ENCODE measurements at regions not wholly inside any gene's neighbourhood (a gene's known extent, or its start where the extent isn't known, plus 50 kb on each side); places are given as distances from the start of the nearest gene placed in this dataset.

DNA sequence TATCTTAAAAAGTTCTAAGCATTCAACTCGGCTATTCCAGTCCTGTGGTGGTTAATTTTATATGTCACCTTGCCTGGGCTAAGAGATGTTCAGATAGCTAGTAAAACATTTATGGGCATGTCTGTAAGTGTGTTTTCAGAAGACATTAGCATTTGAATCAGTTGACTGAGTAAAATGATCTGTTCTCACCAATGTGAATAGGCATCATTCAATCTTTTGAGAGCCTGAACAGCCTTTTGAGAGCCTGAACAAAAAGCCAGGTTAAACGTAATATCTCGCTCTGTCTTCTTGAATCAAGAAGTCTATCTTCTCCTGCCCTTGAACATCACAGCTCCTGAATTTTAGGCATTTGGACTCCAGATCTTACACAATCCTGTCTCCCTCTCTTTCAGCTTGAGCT, 1266.1 kb downstream of the LRFN5 start:
- 70 to 78% methylated on average over 3 of the region's 3 CpGs for WGBS, 2 donors
- TF ChIP-seq, protein P1, sequence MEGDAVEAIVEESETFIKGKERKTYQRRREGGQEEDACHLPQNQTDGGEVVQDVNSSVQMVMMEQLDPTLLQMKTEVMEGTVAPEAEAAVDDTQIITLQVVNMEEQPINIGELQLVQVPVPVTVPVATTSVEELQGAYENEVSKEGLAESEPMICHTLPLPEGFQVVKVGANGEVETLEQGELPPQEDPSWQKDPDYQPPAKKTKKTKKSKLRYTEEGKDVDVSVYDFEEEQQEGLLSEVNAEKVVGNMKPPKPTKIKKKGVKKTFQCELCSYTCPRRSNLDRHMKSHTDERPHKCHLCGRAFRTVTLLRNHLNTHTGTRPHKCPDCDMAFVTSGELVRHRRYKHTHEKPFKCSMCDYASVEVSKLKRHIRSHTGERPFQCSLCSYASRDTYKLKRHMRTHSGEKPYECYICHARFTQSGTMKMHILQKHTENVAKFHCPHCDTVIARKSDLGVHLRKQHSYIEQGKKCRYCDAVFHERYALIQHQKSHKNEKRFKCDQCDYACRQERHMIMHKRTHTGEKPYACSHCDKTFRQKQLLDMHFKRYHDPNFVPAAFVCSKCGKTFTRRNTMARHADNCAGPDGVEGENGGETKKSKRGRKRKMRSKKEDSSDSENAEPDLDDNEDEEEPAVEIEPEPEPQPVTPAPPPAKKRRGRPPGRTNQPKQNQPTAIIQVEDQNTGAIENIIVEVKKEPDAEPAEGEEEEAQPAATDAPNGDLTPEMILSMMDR (IDR thresholded peaks at IDR 0.05) = no peak
- intact Hi-C loops (cut with DNase I; ENCODE audit: low total_unique reads) = no loop called here
- H3K4me3 ChIP-seq (ENCODE audit: low read depth, poor library complexity, severe bottlenecking) = no peak overlapping the region
- DNase-seq (ENCODE audit: low spot score in 2 of 2) = no peak

DNA sequence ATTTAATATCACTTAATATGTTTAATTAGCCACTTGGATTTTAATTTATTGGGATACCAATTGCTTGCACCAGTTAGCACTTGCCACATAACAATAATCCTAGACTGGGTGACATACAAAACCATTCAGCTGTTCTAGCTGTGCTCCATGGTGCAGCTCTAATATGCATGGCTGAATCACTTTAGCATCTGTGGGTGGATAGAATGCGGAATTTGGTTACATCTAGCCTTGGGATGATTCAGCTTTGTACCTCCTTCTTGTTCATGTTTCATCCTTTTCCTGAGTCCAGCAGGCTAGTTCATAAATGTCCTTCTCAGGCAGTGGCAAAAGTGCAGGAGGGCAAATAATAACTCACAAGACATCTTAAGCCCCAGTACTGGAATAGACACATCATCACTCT, 1263.0 kb downstream of the LRFN5 start:
- no peak for TF ChIP-seq POLR2A (IDR thresholded peaks at IDR 0.05)
- TF ChIP-seq, protein P1 (IDR thresholded peaks at IDR 0.05) = no peak
- H3K4me3 ChIP-seq (ENCODE audit: low read depth, poor library complexity, severe bottlenecking) = no peak overlapping the region
- no peak for DNase-seq (ENCODE audit: low spot score in 2 of 2)
- intact Hi-C loops (cut with DNase I; ENCODE audit: low total_unique reads) = no loop called here
- WGBS, 2 donors = 85 to 88% methylated on average over 1 of the region's 1 CpG

DNA sequence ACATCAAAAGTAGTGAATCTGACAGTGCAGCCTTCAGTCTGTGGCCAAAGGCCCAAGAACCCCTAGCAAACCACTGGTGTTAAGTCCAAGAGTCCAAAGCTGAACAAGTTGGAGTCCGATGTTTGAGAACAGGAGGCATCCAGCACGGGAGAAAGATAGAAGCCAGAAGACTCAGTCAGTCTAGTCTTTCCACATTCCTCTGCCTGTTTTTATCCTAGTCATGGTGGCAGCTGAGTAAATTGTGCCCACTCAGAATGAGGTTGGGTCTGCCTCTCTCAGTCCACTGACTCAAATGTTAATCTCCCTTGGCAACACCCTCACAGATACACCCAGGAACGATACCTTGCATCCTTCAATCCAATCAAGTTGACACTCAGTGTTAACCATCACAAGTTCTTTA, 1255.4 kb downstream of the LRFN5 start:
- TF ChIP-seq POLR2A (IDR thresholded peaks at IDR 0.05) = no peak
- TF ChIP-seq, protein P1 (IDR thresholded peaks at IDR 0.05) = no peak
- 71 to 74% methylated on average over 3 of the region's 3 CpGs for WGBS, 2 donors
- no peak for DNase-seq (ENCODE audit: low spot score in 2 of 2)
- H3K4me3 ChIP-seq (ENCODE audit: low read depth, poor library complexity, severe bottlenecking) = no peak overlapping the region
- intact Hi-C loops (cut with DNase I; ENCODE audit: low total_unique reads) = no loop called here

DNA sequence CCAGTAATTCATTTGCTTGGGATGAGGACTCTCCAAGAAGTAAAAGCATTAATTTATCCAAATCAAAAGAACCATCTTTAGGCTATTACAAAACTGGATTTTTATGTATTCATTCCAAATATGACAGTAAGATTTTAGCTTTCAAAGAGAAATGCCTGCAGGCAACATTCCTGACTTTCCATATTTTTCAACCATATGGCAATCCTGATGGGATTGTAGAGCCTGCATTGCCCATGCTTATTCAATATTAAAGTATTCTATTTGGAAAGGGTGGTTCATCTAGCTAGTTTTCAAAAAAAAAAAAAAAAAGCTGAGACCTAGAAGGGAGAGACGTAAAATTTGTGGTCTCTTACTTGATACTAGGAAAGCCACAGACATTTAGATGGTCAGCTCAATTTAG, 1253.7 kb downstream of the LRFN5 start:
- WGBS, 2 donors = 46 to 59% methylated on average over 1 of the region's 1 CpG
- intact Hi-C loops (cut with DNase I; ENCODE audit: low total_unique reads) = no loop called here
- TF ChIP-seq, protein P1 (IDR thresholded peaks at IDR 0.05) = no peak
- TF ChIP-seq POLR2A (IDR thresholded peaks at IDR 0.05) = no peak
- H3K4me3 ChIP-seq (ENCODE audit: low read depth, poor library complexity, severe bottlenecking) = no peak overlapping the region
- no peak for DNase-seq (ENCODE audit: low spot score in 2 of 2)

DNA sequence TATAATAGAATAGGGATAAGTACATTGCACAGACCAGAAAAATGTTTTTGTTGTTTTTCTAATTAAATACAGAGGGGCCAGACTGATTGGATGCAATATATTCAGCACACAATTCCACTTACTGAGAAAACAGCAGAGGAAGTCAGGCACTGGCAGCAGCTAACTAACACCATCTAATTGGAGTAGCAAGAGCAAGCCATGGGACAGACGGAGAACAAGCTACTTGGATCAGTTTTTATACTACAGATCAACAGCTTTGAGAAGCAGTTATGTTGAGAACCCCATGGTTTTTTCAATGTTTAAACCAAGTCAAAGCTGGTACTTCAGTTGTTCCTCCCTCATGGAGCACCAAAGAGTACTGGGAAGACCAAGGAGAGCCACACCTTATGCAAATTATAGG, 1249.4 kb downstream of the LRFN5 start:
- H3K4me3 ChIP-seq (ENCODE audit: low read depth, poor library complexity, severe bottlenecking) = no peak overlapping the region
- TF ChIP-seq, protein P1 (IDR thresholded peaks at IDR 0.05) = no peak
- TF ChIP-seq POLR2A (IDR thresholded peaks at IDR 0.05) = no peak
- intact Hi-C loops (cut with DNase I; ENCODE audit: low total_unique reads) = no loop called here
- 31 to 60% methylated on average over 1 of the region's 1 CpG for WGBS, 2 donors
- no peak for DNase-seq (ENCODE audit: low spot score in 2 of 2)

DNA sequence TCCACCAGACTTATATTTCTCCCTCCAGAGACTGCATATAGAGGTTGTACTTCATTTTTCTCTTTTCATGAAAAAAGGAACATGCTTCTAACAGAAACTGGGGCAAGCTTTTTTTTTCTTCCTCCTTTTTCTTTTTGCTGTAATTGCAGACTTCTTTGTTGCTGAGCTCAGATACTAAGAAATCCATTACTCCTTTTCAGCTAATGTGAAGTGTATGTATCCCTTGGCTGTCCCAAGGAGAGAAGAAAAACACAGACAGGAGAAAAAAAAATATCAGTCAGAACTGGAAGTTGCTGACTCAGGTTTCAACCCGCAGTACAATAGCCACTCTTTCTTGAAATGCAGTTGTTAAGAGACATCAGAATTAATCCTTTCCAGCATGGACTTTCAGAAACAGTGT, 1248.4 kb downstream of the LRFN5 start:
- TF ChIP-seq, protein P1 (IDR thresholded peaks at IDR 0.05) = no peak
- TF ChIP-seq POLR2A (IDR thresholded peaks at IDR 0.05) = no peak
- WGBS, 2 donors = 0 to 8% methylated on average over 1 of the region's 1 CpG
- no peak for DNase-seq (ENCODE audit: low spot score in 2 of 2)
- no peak overlapping the region for H3K4me3 ChIP-seq (ENCODE audit: low read depth, poor library complexity, severe bottlenecking)
- intact Hi-C loops (cut with DNase I; ENCODE audit: low total_unique reads) = no loop called here

Measured in lower leg skin (tissue), 4 donors.